ENCODE measurements at regions not wholly inside any gene's neighbourhood (a gene's known extent, or its start where the extent isn't known, plus 50 kb on each side); places are given as distances from the start of the nearest gene placed in this dataset.

DNA sequence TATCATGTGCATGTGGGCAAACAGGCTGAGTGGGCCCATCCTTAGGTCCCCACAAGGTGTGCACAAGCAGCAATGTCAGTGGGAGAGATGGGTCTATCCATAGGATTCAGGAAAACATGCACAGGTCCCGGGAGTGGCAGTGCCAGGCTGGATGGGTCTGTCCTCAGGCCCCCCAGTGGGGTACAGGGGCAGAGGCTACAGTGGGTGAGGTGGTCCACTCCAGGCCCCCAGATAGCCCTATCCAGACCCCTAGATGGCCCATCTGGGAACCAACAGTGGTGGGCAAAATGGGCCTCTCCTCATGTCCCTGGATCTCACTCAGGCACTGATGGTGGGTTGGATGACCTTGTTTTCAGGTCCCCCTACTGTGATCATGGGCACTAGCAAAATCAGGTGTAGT lies 277.8 kb upstream of the SYT1 start:
- no peak for DNase-seq (ENCODE audit: low read depth)

GRCh38 chr12:78599366-78599765 lies 265.2 kb upstream of the SYT1 start:
- DNase-seq (ENCODE audit: low read depth): no peak

- DNase-seq (ENCODE audit: low read depth): no peak
Observed at GRCh38 chr12:78600541-78600940, 264.0 kb upstream of the SYT1 start.

DNA sequence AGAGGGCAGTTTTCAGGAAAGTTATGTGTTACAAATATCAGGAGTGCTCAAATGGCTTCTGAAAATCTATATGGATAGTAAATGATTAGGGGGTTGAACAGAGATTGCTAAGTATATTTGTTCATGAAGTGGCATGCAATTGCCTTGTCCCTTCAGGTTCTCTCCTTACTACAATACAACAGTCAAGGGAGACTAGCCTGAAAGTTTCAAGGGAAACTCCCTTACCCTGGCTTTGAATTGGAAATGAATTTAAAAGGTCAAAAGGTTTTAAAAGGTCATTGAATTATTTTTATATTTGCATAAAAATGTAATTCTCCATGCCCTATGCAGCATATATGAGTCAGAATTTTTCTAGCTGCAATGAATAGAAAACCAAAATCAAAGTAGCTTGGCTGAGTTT lies 253.1 kb upstream of the SYT1 start:
- no peak for DNase-seq (ENCODE audit: low read depth)

DNA sequence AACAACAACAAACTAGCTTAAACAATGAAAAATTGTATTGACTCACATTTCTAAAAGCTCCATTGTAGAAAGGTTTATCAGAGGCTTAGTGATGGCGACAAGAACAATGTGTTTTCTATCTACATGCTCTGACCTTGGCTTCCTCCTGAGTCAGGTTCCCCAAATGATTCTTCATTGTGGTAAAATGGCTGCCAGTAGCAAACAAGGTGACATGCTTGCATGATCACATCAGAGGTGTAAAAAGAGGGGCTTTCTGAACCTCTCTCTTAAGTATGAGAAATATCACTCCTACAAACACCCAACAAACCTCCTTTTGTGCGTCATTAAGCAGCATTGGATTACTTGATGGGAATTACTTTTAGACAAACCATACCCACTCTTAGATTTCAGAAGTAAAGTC lies 252.4 kb upstream of the SYT1 start:
- no peak for DNase-seq (ENCODE audit: low read depth)

DNA sequence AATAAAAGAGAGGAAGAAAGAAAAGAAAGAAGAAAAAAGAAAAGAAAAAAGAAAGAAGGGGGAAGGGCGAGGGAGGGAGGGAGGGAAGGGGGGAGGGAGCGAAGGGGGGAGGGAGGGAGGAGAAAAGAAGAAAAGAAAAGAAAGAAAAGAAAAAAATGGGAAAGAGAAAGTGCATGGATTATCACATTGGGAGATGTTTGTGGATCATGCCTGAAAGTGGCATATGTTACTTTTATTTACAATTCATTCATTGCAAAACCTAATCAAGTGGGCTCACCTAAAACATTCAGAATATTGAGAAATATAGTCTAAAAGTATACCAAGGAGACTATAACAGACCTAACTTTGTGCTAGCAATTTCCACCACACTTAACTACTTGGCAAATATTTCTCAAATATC lies 246.9 kb upstream of the SYT1 start:
- no peak for DNase-seq (ENCODE audit: low read depth)

GRCh38 chr12:78622529-78623195 lies 241.9 kb upstream of the SYT1 start:
- DNase-seq (ENCODE audit: low read depth): no peak

DNA sequence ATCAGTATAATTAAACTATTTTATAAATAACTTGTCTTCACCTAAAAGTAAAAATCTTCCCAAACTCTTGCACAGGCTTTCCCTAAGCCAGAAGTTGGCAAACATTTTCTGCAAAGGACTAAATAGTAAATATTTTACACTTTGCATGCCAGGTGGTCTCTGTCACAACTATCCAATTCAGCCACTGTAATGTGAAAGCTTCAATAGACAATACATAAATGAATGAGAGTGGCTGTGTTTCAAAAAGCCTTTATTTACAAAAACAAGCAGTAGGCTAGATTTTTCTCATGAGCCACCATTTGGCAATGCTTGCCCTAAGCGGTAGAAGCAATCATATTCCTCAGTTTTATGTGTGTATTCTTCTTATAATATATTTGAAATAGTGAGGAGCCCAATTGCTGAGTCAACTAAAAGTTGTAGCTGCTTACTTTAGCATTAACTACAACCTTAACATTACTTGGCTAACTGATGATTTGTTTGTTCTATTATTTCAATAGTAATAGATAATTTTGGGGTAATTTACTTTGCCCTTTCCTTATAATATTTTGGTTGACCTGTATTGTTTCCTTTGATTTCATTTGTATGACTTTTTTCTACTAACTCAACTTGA lies 236.0 kb upstream of the SYT1 start:
- no peak for DNase-seq (ENCODE audit: low read depth)

DNA sequence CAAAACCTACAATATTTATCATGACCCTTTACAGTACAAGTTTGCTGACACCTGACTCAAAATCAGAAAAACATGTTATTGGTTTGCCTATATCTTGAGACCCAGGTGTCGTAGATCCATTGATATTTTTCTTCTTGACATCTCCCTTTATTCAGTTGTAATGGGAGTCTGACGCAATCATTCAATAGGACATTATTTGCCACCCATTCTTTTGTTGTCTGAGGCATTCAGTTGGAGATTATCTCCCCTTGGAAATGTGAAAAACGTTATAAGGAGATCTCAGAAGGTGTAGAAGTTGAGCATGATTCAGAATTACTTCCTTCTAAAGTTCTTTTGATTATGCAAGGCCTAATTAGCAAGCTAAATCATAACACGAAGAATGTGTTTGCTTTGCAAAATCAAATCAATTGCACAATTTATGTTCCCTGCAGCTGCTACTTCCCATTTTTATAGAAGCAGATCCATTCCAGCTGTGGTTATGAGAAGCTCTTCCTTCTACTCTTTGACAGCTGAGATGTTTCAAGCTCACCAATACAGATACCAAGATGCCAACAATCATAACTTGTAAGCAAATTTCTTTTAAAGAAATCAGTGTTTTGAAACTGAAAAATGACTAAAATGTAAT lies 228.2 kb upstream of the SYT1 start:
- DNase-seq (ENCODE audit: low read depth): peak; percentile 74

DNA sequence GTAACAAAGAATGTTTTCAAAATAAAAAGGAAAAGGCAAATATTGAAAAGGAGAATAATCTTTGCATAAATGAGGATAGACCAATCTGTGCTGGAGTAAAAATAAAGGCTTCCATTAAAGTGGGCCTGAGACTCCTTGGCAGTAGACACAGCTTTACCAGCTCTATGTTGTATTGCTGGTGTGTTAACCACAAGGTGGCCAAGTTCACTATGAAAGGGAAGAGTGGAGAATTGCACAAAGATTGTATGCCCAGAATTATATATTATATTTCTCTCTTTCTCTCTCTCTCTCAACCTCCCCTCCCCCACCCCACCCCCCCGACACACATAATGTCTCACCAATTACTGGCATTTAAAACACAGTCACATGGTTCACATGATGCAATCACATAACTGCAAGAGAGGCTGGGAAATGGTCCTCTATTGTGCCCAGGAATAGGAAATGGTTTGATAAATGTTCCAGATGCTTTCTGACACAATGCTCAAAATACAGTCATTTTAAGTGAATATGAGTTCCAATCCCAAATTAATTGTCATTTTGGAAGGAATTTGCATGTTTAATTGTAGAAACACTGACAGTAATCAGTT lies 222.6 kb upstream of the SYT1 start:
- DNase-seq (ENCODE audit: low read depth): no peak

DNA sequence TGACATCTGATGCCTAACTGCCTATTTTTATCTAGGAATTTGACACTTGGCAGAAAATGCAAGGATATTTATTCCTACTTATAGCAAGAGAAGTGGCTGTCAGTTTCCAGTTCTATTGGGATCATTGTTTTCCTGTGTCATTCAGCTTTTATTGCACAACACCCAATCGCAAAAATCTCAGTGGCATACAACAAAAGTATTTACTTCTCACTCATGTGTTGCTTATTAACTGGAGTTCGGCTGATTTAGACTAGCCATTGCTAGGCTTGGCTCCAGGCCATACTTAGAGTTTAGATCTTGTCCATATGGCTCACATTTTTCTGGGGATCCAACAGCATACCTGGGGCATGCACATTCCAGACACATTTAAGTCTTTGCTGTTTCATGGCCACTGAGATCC lies 218.6 kb upstream of the SYT1 start:
- peak; percentile 33 for DNase-seq (ENCODE audit: low read depth)

- no peak for DNase-seq (ENCODE audit: low read depth)
Observed at GRCh38 chr12:78651755-78652154, 212.8 kb upstream of the SYT1 start.

DNA sequence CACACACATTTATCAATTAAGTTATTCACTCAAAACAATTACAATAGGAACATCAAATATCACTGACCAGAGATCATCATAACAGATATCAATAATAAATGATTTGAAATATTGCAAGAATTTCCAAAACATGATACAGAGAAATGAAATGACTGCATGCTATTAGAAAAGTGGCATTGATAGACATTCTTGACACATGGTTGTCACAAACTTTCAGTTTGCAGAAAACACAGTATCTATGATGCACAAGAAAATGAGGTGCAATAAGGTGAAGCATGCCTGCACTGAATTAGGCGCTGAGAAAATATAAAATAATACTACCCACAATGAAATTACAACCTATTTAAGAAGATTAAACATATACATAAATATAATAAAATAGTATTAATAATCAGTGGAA lies 198.0 kb upstream of the SYT1 start:
- DNase-seq (ENCODE audit: low read depth): no peak

- peak; percentile 80 for DNase-seq (ENCODE audit: low read depth)
Observed at GRCh38 chr12:78671295-78671694, 193.3 kb upstream of the SYT1 start.

- no peak for DNase-seq (ENCODE audit: low read depth)
Observed at GRCh38 chr12:78672033-78672432, 192.5 kb upstream of the SYT1 start.

DNA sequence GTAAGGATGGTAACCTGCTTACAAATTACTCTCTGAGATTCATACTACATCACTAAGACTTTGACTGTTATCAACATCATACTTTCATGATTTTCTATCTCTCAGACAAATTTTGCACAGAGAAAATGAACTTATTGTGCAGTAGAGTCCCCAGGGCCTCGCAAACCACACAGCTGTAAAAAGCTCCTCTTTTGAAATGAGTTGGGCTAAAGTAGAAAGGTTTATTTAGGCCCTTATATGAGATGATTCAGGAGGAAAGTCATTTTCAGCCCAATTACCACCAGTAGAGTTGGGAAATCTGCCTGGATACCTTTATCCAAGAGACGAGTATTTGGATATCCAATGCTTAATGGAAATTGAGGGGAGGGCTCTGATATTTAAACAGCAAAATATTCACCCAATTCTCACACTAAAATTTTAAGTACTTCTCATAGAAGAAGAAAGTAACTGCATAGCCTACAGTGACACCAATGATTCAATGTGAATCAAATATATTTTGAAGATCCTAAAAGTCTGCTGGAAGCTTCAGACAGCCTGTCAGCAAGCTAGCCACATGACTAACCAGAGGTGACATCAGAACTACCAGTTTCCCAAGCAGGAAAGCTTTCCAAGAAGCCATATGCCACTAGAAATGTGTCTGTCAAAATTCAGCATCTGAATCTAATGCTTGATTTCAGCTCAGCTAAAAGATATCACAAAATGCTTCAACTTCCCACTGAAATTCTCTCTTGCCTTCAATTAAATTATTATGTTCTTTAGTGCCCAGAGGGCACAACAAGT lies 190.1 kb upstream of the SYT1 start:
- DNase-seq (ENCODE audit: low read depth): no peak

GRCh38 chr12:78680596-78680995 lies 184.0 kb upstream of the SYT1 start:
- DNase-seq (ENCODE audit: low read depth): no peak

DNA sequence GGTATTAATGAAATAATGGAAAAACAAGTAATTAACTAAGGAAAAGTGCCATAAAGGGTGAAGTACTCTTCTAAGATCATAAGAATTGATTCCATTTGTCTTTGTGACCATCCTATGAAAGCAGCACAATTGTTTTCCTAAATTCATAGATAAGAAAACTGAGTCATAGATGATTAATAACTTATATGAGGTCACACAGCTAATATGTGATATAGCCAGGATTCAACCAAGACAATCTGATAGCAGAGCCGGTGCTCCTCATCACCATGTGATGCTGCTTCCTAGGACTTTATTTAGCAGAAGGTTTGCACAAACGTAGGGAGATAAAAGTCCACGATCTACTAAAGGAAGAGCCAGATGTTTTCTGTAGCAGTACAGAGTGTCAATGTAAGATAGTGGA lies 181.5 kb upstream of the SYT1 start:
- no peak for DNase-seq (ENCODE audit: low read depth)

- no peak for DNase-seq (ENCODE audit: low read depth)
Observed at GRCh38 chr12:78683626-78684025, 180.9 kb upstream of the SYT1 start.

DNA sequence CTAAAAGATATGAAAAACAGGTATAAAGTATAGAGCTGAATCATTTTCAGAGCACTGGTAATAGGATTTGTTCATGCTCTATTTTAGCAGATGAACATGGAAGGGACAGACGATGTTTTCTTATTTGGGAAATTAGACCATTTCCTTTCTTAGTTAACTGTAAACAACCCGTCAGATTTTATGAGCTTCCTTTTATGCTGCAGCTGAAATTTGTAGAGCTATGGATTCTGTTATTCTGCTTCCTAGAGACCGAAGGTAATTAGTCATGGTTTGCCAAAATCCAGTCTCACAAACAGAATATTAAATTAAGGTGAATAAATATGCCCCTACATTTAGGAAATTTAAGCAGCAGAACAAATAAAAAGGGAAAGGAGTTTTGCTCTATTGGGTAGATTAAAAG lies 180.2 kb upstream of the SYT1 start:
- DNase-seq (ENCODE audit: low read depth): no peak

- no peak for DNase-seq (ENCODE audit: low read depth)
Observed at GRCh38 chr12:78695749-78696148, 168.8 kb upstream of the SYT1 start.

GRCh38 chr12:78696267-78696666 lies 168.3 kb upstream of the SYT1 start:
- DNase-seq (ENCODE audit: low read depth): peak; percentile 30
